K562 (cell line): ENCODE measurements at regions not wholly inside any gene's neighbourhood (a gene's known extent, or its start where the extent isn't known, plus 50 kb on each side); places are given as distances from the start of the nearest gene placed in this dataset.

Experiments used
- ATAC-seq: fragments of 200-7000 bp; cut with Tn5 transposase; 3 replicates; pipeline ENCODE4 v1.9.1; 2020; ENCODE audit warnings: moderate library complexity
- BruUV-seq: library from RNA; stranded (reverse); fragments of 400-500 nt; replicated peaks from 2 replicates; lab custom pipeline; 2021; lab: Mats Ljungman, UMichigan
- CTCF ChIA-PET: fragments of 300-600 bp; formaldehyde crosslinking; extraction: SDS; loops from one replicate; lab custom pipeline; 2021; ENCODE audit warnings: low intra/inter-chr PET ratio; lab: Yijun Ruan, JAX
- POLR2A ChIA-PET: fragments of 300-600, 350-650 bp; sonication (Branson Sonifier 250); formaldehyde crosslinking; extraction: SDS; loops from one replicate; lab custom pipeline; 2021; ENCODE audit warnings: antibody characterized with exemption, inconsistent platforms; lab: Yijun Ruan, JAX
- DNase-seq, 4 experiments: peaks; one replicate each; pipeline versions ENCODE4 v3.0.0 to v3.0.0-alpha.2; 2011 to 2018; ENCODE audit warnings: low spot score in 3 of 4, mixed read lengths in 3 of 4; ENCODE audit errors: extremely low read depth in 1 of 4
- FAIRE-seq: peaks from 2 replicates; lab custom pipeline; 2011; peaks lifted over from hg19 to GRCh38; lab: Jason Lieb, UNC
- H2AFZ ChIP-seq: 2 replicates; pipeline ENCODE4 v1.6.0; 2011; ENCODE audit warnings: low read depth, low read length, control low read depth, inconsistent platforms
- H3K27ac ChIP-seq: fragments of 200-600 bp; 3 replicates; pipeline ENCODE4 v1.8.0; 2011; ENCODE audit warnings: low read depth, mild to moderate bottlenecking, control low read depth, inconsistent platforms, low read length, moderate library complexity, mixed read lengths; ENCODE audit errors: extremely low read depth
- H3K27me3 ChIP-seq, 2 experiments: fragments of 300-600 bp in 1 of 2; 2 replicates in 1 of 2; 3 replicates in 1 of 2; pipeline versions ENCODE4 v1.6.0 to v1.8.0; 2011; ENCODE audit warnings: inconsistent platforms in 2 of 2, low read length in 2 of 2, mild to moderate bottlenecking in 1 of 2, mixed read lengths in 1 of 2, moderate library complexity in 1 of 2; ENCODE audit not compliant: control insufficient read depth in 2 of 2, insufficient read depth in 2 of 2
- H3K36me3 ChIP-seq: fragments of 300-600 bp; 3 replicates; pipeline ENCODE4 v1.8.0; 2011; ENCODE audit warnings: mild to moderate bottlenecking, low read length, inconsistent platforms; ENCODE audit not compliant: control insufficient read depth, insufficient read depth
- H3K4me1 ChIP-seq, 2 experiments: fragments of 200-600 bp in 1 of 2; replicated peaks in 1 of 2; 2 replicates in 1 of 2; 3 replicates in 1 of 2; pipeline versions ENCODE4 v1.5.1 to v1.8.0; 2011; ENCODE audit warnings: inconsistent platforms in 2 of 2, low read length in 2 of 2, mild to moderate bottlenecking in 1 of 2, mixed read lengths in 1 of 2, moderate library complexity in 1 of 2; ENCODE audit not compliant: control insufficient read depth in 2 of 2, insufficient read depth in 2 of 2
- H3K4me2 ChIP-seq: 2 replicates; pipeline ENCODE4 v1.6.1; 2011; ENCODE audit warnings: low read length, control low read depth, inconsistent platforms, mixed read lengths; ENCODE audit not compliant: insufficient read depth
- H3K4me3 ChIP-seq: fragments of 200-600 bp; sonication (generic), shearing (Covaris generic); 2 replicates; pipeline ENCODE4 v1.5.1; 2016; ENCODE audit warnings: control low read depth, inconsistent platforms
- H3K79me2 ChIP-seq: fragments of 200-600 bp; 3 replicates; pipeline ENCODE4 v1.8.0; 2011; ENCODE audit warnings: low read length, inconsistent platforms; ENCODE audit not compliant: control insufficient read depth, insufficient read depth
- H3K9ac ChIP-seq, 2 experiments: 2 replicates each; pipeline versions ENCODE4 v1.6.0 to v1.6.1; 2011; ENCODE audit warnings: low read depth in 2 of 2, low read length in 2 of 2, control low read depth in 1 of 2, inconsistent platforms in 1 of 2, mild to moderate bottlenecking in 1 of 2, mixed read lengths in 1 of 2; ENCODE audit not compliant: insufficient read depth in 1 of 2
- H3K9me1 ChIP-seq: one replicate; pipeline ENCODE4 v1.6.0; 2011; ENCODE audit warnings: inconsistent platforms, mild to moderate bottlenecking, low read length, moderate library complexity; ENCODE audit not compliant: control insufficient read depth, insufficient read depth
- H3K9me3 ChIP-seq: replicated peaks from 2 replicates; pipeline ENCODE4 v1.5.1; 2011; ENCODE audit warnings: low read depth, low read length, inconsistent platforms; ENCODE audit not compliant: control insufficient read depth, insufficient read depth
- H4K20me1 ChIP-seq: replicated peaks from 2 replicates; pipeline ENCODE4 v1.6.1; 2011; ENCODE audit warnings: low read length, inconsistent platforms, mixed read lengths; ENCODE audit not compliant: control insufficient read depth, insufficient read depth
- CREBBP ChIP-seq: IDR thresholded peaks from one replicate; pipeline ENCODE4 v1.6.1; 2012; ENCODE audit warnings: low read depth, mild to moderate bottlenecking, control low read depth, inconsistent platforms, low read length
- EHMT2 ChIP-seq: fragments of 450-650 bp; IDR thresholded peaks from 2 replicates; pipeline ENCODE4 v1.6.1; 2018; ENCODE audit warnings: antibody characterized with exemption
- FOXJ2 ChIP-seq: fragments of 200-800 bp; sonication (Bioruptor generic); IDR thresholded peaks from 2 replicates; pipeline ENCODE4 v1.6.1; 2016; ENCODE audit warnings: missing genetic modification characterization, missing compliant biosample characterization
- GTF3C2 ChIP-seq: IDR thresholded peaks from 3 replicates; pipeline ENCODE4 v1.6.1; 2011; ENCODE audit warnings: borderline replicate concordance, mild to moderate bottlenecking, moderate library complexity; ENCODE audit not compliant: insufficient read length; ENCODE audit errors: extremely low read depth
- IRF9 ChIP-seq: fragments of 450-650 bp; IDR thresholded peaks from 2 replicates; pipeline ENCODE4 v1.6.1; 2016; ENCODE audit warnings: missing biosample characterization, missing genetic modification characterization
- SAP30 ChIP-seq: fragments of 200-600 bp; sonication (generic); IDR thresholded peaks from 2 replicates; pipeline ENCODE4 v1.6.1; 2012; ENCODE audit warnings: borderline replicate concordance, low read depth, mild to moderate bottlenecking, moderate library complexity, low read length, control low read depth, inconsistent platforms; ENCODE audit not compliant: insufficient read depth, poor library complexity, severe bottlenecking
- TEAD1 ChIP-seq, 2 experiments: fragments of 450-650 bp in 1 of 2; sonication (generic) in 1 of 2; formaldehyde crosslinking; IDR thresholded peaks; 2 replicates each; pipeline versions ENCODE4 v1.4.0 to v1.8.0; 2020 to 2022; ENCODE audit warnings: mild to moderate bottlenecking in 2 of 2, missing genetic modification reagents in 1 of 2
- THAP7 ChIP-seq: fragments of 250-450 bp; sonication (Bioruptor Pico); IDR thresholded peaks from 2 replicates; pipeline ENCODE4 v1.5.0; 2021
- TRIM24 ChIP-seq, 2 experiments: fragments of 450-650 bp; IDR thresholded peaks; 2 replicates each; pipeline ENCODE4 v1.6.1; 2016
- U2AF2 ChIP-seq: fragments of 200-400 bp; formaldehyde crosslinking; optimal IDR thresholded peaks from 2 replicates; pipeline ENCODE3; 2017; ENCODE audit warnings: low read depth, mild to moderate bottlenecking, low read length
- in situ Hi-C: fragments of 300-500 bp; cut with MboI; formaldehyde crosslinking; loops from 4 replicates; pipeline ENCODE4 v1.15.0; 2018; ENCODE audit warnings: inconsistent platforms, mixed read lengths
- intact Hi-C: fragments of 100-400 bp; cut with micrococcal nuclease; formaldehyde crosslinking; loops from 2 replicates; pipeline ENCODE4 v1.14.2; 2022
- TF ChIP-seq, protein P1 (sequence below): fragments of 250-450 bp; sonication (Bioruptor Pico); IDR thresholded peaks from 2 replicates; pipeline ENCODE4 v1.8.0; 2022; ENCODE audit warnings: inconsistent platforms
- TF ChIP-seq, protein P2 (sequence below): fragments of 250-450 bp; sonication (Bioruptor Pico); IDR thresholded peaks from 2 replicates; pipeline ENCODE4 v1.8.0; 2021; ENCODE audit warnings: mild to moderate bottlenecking, moderate library complexity

GRCh38 chr2:116669782-116670181 is 1144.7 kb upstream of the DDX18 start (continued):
- no peak for TF ChIP-seq GTF3C2
- no peak for TF ChIP-seq TEAD1 (CRISPR knock-in tag; IDR thresholded peaks at IDR 0.05)
- no peak for TF ChIP-seq EHMT2
- no peak for TF ChIP-seq SAP30
- TF ChIP-seq THAP7 (CRISPR knock-in tag), result no peak

- no peak overlapping the region for H2AFZ ChIP-seq
- ATAC-seq, result no peak
- in situ Hi-C loops, result no loop called here
- BruUV-seq, result no TSS peak
- H3K4me3 ChIP-seq, result no peak overlapping the region
- H3K9me1 ChIP-seq, result no peaks in the 10 kb centered on the region
- no peak for DNase-seq
- no peaks in the 10 kb centered on the region for H3K4me1 ChIP-seq
- H3K9ac ChIP-seq, result no peak overlapping the region
- H4K20me1 ChIP-seq, result no peaks in the 10 kb centered on the region
- CTCF ChIA-PET, result no interaction called here
- intact Hi-C loops, result no loop called here
- H3K27ac ChIP-seq, result no peak overlapping the region
- no peaks in the 10 kb centered on the region; the same call in 1 of the 2 replicates for H3K9me3 ChIP-seq
- POLR2A ChIA-PET, result no interaction called here
- no peaks in the 10 kb centered on the region for H3K27me3 ChIP-seq
- no peak overlapping the region for H3K4me2 ChIP-seq
- no peaks in the 10 kb centered on the region for H3K36me3 ChIP-seq
- no peaks in the 10 kb centered on the region for H3K79me2 ChIP-seq
- FAIRE-seq, result no peak
- TF ChIP-seq IRF9 (tag) (no peak), CREBBP (no peak), TRIM24 (IDR thresholded peaks at IDR 0.05) (no peak), FOXJ2 (no peak), U2AF2 (no peak)
- TF ChIP-seq, protein P1, sequence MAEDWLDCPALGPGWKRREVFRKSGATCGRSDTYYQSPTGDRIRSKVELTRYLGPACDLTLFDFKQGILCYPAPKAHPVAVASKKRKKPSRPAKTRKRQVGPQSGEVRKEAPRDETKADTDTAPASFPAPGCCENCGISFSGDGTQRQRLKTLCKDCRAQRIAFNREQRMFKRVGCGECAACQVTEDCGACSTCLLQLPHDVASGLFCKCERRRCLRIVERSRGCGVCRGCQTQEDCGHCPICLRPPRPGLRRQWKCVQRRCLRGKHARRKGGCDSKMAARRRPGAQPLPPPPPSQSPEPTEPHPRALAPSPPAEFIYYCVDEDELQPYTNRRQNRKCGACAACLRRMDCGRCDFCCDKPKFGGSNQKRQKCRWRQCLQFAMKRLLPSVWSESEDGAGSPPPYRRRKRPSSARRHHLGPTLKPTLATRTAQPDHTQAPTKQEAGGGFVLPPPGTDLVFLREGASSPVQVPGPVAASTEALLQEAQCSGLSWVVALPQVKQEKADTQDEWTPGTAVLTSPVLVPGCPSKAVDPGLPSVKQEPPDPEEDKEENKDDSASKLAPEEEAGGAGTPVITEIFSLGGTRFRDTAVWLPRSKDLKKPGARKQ, result no peak
- TF ChIP-seq, protein P2, sequence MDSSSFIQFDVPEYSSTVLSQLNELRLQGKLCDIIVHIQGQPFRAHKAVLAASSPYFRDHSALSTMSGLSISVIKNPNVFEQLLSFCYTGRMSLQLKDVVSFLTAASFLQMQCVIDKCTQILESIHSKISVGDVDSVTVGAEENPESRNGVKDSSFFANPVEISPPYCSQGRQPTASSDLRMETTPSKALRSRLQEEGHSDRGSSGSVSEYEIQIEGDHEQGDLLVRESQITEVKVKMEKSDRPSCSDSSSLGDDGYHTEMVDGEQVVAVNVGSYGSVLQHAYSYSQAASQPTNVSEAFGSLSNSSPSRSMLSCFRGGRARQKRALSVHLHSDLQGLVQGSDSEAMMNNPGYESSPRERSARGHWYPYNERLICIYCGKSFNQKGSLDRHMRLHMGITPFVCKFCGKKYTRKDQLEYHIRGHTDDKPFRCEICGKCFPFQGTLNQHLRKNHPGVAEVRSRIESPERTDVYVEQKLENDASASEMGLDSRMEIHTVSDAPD, result no peak
Measured at GRCh38 chr2:116674188-116674587, 1140.3 kb upstream of the DDX18 start.
